ENCODE measurements at regions not wholly inside any gene's neighbourhood (a gene's known extent, or its start where the extent isn't known, plus 50 kb on each side); places are given as distances from the start of the nearest gene placed in this dataset.

- ChIA-PET CTCF (no interaction called here), POLR2A (no interaction called here)
- DNase-seq (ENCODE audit: low read depth in 1 of 2, low spot score in 1 of 2) (no peak), FAIRE-seq (no peak), ATAC-seq (no peak)
- H3K27ac ChIP-seq = no peak overlapping the region
- no peak overlapping the region for H3K4me3 ChIP-seq
- TF ChIP-seq CBX8 (IDR thresholded peaks at IDR 0.05) (no peak), SREBF2 (IDR thresholded peaks at IDR 0.05) (no peak), ZNF302 (CRISPR knock-in tag; IDR thresholded peaks at IDR 0.05) (no peak), ZSCAN20 (CRISPR knock-in tag; IDR thresholded peaks at IDR 0.05) (no peak), RARB (CRISPR knock-in tag; IDR thresholded peaks at IDR 0.05) (no peak), HOXB13 (CRISPR knock-in tag; IDR thresholded peaks at IDR 0.05; ENCODE audit: low read depth) (no peak), ESRRA (IDR thresholded peaks at IDR 0.05; ENCODE audit: borderline replicate concordance, low read length) (no peak), KDM5A (IDR thresholded peaks at IDR 0.05) (no peak), ELK1 (IDR thresholded peaks at IDR 0.05; ENCODE audit: low read depth, low read length) (no peak), EP300 (IDR thresholded peaks at IDR 0.05) (no peak), MYC (IDR thresholded peaks at IDR 0.05; ENCODE audit: borderline replicate concordance, low read length) (no peak), POLR2AphosphoS2 (conservative IDR thresholded peaks at IDR 0.05; ENCODE audit: low read length) (no peak), JUN (IDR thresholded peaks at IDR 0.05) (no peak), MAX (IDR thresholded peaks at IDR 0.05) (no peak), PBX3 (IDR thresholded peaks at IDR 0.05) (no peak), PHF8 (IDR thresholded peaks at IDR 0.05; ENCODE audit: borderline replicate concordance, low read depth) (no peak)
- H3K9me3 ChIP-seq = no peaks in the 10 kb centered on the region
- no peak overlapping the region for H3K4me2 ChIP-seq
- no peaks in the 10 kb centered on the region for H3K4me1 ChIP-seq
- WGBS (ENCODE audit: missing lambda C conversion rate) = 75% methylated on average over 4 of the region's 6 CpGs
Observed at GRCh38 chr1:29639156-29639736, 402.9 kb downstream of the PTPRU start.

- ChIA-PET CTCF (no interaction called here), POLR2A (no interaction called here)
- WGBS (ENCODE audit: missing lambda C conversion rate) = 46% methylated on average over 2 of the region's 2 CpGs
- Histone ChIP-seq H3K27ac (no peak overlapping the region), H3K4me3 (no peak overlapping the region), H3K4me1 (no peaks in the 10 kb centered on the region), H3K4me2 (no peak overlapping the region), H3K9me3 (no peaks in the 10 kb centered on the region)
- no peak for DNase-seq (ENCODE audit: low read depth in 1 of 2, low spot score in 1 of 2)
- no peak for TF ChIP-seq JUNB (IDR thresholded peaks at IDR 0.05)
- TF ChIP-seq RCOR1 (IDR thresholded peaks at IDR 0.05; ENCODE audit: low read depth, low read length) = no peak
- no peak for TF ChIP-seq BHLHE40 (IDR thresholded peaks at IDR 0.05; ENCODE audit: low read depth, low read length)
- TF ChIP-seq RFX5 (IDR thresholded peaks at IDR 0.05) = no peak
- TF ChIP-seq MAX (IDR thresholded peaks at IDR 0.05) = no peak
- no peak for TF ChIP-seq HES2 (IDR thresholded peaks at IDR 0.05)
- no peak for TF ChIP-seq CTCF (IDR thresholded peaks at IDR 0.05)
- no peak for TF ChIP-seq FOSL2 (IDR thresholded peaks at IDR 0.05)
- no peak for TF ChIP-seq FOSL2 (CRISPR knock-in tag; IDR thresholded peaks at IDR 0.05)
- no peak for TF ChIP-seq MYC (IDR thresholded peaks at IDR 0.05; ENCODE audit: borderline replicate concordance, low read length)
- TF ChIP-seq E2F6 (IDR thresholded peaks at IDR 0.05; ENCODE audit: borderline replicate concordance, low read depth) = no peak
- no peak for TF ChIP-seq CHD4 (IDR thresholded peaks at IDR 0.05; ENCODE audit: borderline replicate concordance)
- no peak for TF ChIP-seq NR3C1 (IDR thresholded peaks at IDR 0.05)
- TF ChIP-seq HOXB13 (CRISPR knock-in tag; IDR thresholded peaks at IDR 0.05; ENCODE audit: low read depth) = no peak
- no peak for TF ChIP-seq MAFK (IDR thresholded peaks at IDR 0.05; ENCODE audit: partially characterized antibody)
- TF ChIP-seq HOXA7 (CRISPR knock-in tag; IDR thresholded peaks at IDR 0.05) = no peak
- TF ChIP-seq HMGXB4 (CRISPR knock-in tag; IDR thresholded peaks at IDR 0.05; ENCODE audit: borderline replicate concordance) = no peak
- no peak for TF ChIP-seq JUN (IDR thresholded peaks at IDR 0.05)
- TF ChIP-seq HOXB5 (CRISPR knock-in tag; IDR thresholded peaks at IDR 0.05) = no peak
- FAIRE-seq = no peak
- ATAC-seq = no peak
Observed at GRCh38 chr1:29638281-29638680, 402.0 kb downstream of the PTPRU start.
